ENCODE measurements at regions not wholly inside any gene's neighbourhood (a gene's known extent, or its start where the extent isn't known, plus 50 kb on each side); places are given as distances from the start of the nearest gene placed in this dataset.
A peak's percentile ranks its signal among the peaks of the same experiment; 100 is the strongest.

DNA sequence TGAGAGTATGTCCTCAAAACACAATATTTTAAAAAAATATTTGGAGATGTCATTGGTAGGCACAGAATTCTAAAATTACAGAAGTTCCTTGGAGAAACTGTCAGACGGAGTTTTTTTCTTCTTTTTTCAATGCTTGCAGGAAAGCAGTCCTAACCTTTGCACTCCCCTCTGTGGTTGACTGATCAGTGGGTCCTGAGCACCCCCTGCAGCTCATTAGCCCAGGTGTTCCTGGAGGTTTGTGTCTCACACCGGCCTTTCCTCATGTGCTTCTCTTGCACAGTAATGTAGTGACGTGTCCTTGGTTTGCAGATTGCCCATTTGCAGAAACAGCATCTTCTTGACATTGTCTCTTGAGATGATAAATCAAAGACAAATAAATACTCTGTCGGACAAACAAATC is 513.0 kb downstream of the TMEM121 start:
- DNase-seq (ENCODE audit: low read depth) = peak; percentile 1
- no peak overlapping the region for H3K4me3 ChIP-seq (ENCODE audit: low read depth, low read length)
- TF ChIP-seq, protein P1, sequence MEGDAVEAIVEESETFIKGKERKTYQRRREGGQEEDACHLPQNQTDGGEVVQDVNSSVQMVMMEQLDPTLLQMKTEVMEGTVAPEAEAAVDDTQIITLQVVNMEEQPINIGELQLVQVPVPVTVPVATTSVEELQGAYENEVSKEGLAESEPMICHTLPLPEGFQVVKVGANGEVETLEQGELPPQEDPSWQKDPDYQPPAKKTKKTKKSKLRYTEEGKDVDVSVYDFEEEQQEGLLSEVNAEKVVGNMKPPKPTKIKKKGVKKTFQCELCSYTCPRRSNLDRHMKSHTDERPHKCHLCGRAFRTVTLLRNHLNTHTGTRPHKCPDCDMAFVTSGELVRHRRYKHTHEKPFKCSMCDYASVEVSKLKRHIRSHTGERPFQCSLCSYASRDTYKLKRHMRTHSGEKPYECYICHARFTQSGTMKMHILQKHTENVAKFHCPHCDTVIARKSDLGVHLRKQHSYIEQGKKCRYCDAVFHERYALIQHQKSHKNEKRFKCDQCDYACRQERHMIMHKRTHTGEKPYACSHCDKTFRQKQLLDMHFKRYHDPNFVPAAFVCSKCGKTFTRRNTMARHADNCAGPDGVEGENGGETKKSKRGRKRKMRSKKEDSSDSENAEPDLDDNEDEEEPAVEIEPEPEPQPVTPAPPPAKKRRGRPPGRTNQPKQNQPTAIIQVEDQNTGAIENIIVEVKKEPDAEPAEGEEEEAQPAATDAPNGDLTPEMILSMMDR (IDR thresholded peaks at IDR 0.05; ENCODE audit: control insufficient read depth, extremely low read depth, insufficient read depth) = peak; percentile 59

DNA sequence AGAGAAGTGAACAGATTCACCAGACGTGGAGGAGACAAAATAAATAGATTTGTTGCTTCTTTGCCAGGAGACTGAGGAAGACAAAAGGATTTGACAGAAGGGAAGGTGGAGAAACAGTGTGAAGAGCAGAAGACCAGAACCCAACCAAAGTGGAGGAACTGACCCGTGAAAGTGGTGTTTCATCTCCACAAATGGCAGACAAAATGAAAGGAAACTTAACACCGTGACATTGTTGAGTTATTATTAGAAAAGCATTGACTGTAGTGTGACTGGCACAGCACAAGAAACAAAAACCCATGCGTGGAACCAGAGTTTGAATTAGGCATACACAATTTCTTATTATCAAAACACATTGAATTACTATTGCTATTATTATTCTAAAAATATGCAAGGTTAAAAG is 518.1 kb downstream of the TMEM121 start:
- TF ChIP-seq, protein P1 (IDR thresholded peaks at IDR 0.05; ENCODE audit: control insufficient read depth, extremely low read depth, insufficient read depth) = no peak
- DNase-seq (ENCODE audit: low read depth) = no peak
- H3K4me3 ChIP-seq (ENCODE audit: low read depth, low read length) = no peak overlapping the region

GRCh38 chr14:106044949-106045596 is 518.7 kb downstream of the TMEM121 start:
- no peak overlapping the region for H3K4me3 ChIP-seq (ENCODE audit: low read depth, low read length)
- no peak for DNase-seq (ENCODE audit: low read depth)
- TF ChIP-seq, protein P1 (IDR thresholded peaks at IDR 0.05; ENCODE audit: control insufficient read depth, extremely low read depth, insufficient read depth) = peak; percentile 64

DNA sequence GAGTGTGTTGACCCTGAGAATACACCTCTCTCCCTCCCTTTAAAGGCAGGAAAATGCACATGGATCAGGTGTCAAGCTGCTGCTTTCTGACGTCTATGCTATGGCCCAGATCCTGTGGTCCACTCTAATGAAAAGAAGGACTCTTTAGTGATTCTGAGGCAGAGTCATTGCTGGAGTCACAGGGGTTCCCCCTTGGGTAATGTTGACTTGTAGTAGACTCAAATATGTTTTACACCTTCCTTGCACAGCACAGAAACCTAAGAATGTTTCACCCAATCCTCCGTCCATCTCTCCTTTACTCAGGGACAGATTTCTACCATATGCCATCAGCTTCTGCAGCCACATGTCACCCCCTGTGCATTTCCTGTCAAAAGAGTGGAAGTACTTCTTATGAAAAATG is 525.4 kb downstream of the TMEM121 start:
- TF ChIP-seq, protein P1 (IDR thresholded peaks at IDR 0.05; ENCODE audit: control insufficient read depth, extremely low read depth, insufficient read depth) = no peak
- no peak for DNase-seq (ENCODE audit: low read depth)
- no peak overlapping the region for H3K4me3 ChIP-seq (ENCODE audit: low read depth, low read length)

- TF ChIP-seq, protein P1 (IDR thresholded peaks at IDR 0.05; ENCODE audit: control insufficient read depth, extremely low read depth, insufficient read depth) = no peak
- no peak overlapping the region for H3K4me3 ChIP-seq (ENCODE audit: low read depth, low read length)
- DNase-seq (ENCODE audit: low read depth) = no peak
Observed at GRCh38 chr14:106055289-106055688, 528.9 kb downstream of the TMEM121 start.

GRCh38 chr14:106058342-106058741 is 532.0 kb downstream of the TMEM121 start:
- DNase-seq (ENCODE audit: low read depth) = no peak
- TF ChIP-seq, protein P1 (IDR thresholded peaks at IDR 0.05; ENCODE audit: control insufficient read depth, extremely low read depth, insufficient read depth) = no peak
- H3K4me3 ChIP-seq (ENCODE audit: low read depth, low read length) = no peak overlapping the region
